WTC11 (cell line): ENCODE measurements at regions not wholly inside any gene's neighbourhood (a gene's known extent, or its start where the extent isn't known, plus 50 kb on each side); places are given as distances from the start of the nearest gene placed in this dataset.

Source experiments
- ATAC-seq: fragments of 200-7000 bp; cut with Tn5 transposase; 2 replicates; pipeline ENCODE4 v1.10.0; 2021; ENCODE audit warnings: mild to moderate bottlenecking, moderate library complexity
- CTCF ChIA-PET: fragments of 300-600 bp; sonication (Branson Sonifier 250); formaldehyde crosslinking; loops from one replicate; lab custom pipeline; 2021; ENCODE audit warnings: antibody characterized with exemption; lab: Charles Lee
- POLR2A ChIA-PET: fragments of 350-600 bp; sonication (Branson Sonifier 250); formaldehyde crosslinking; loops from one replicate; lab custom pipeline; 2021; ENCODE audit warnings: antibody characterized with exemption; lab: Charles Lee
- DNase-seq: peaks from one replicate; pipeline ENCODE4 v3.0.0; 2021; ENCODE audit warnings: low spot score
- H3K27ac Mint-ChIP-seq: 2 replicates; pipeline ENCODE4 v1.8.0; 2021; ENCODE audit warnings: mixed read lengths
- H3K27me3 Mint-ChIP-seq: 2 replicates; pipeline ENCODE4 v1.8.0; 2021; ENCODE audit warnings: low read depth, mild to moderate bottlenecking, moderate library complexity, mixed read lengths
- H3K36me3 Mint-ChIP-seq: 2 replicates; pipeline ENCODE4 v1.8.0; 2021; ENCODE audit warnings: mixed read lengths
- H3K4me1 Mint-ChIP-seq: 2 replicates; pipeline ENCODE4 v1.8.0; 2022; ENCODE audit warnings: mixed read lengths
- H3K4me3 Mint-ChIP-seq: 2 replicates; pipeline ENCODE4 v1.8.0; 2021; ENCODE audit warnings: mild to moderate bottlenecking, moderate library complexity, mixed read lengths
- H3K9me3 Mint-ChIP-seq: 2 replicates; pipeline ENCODE4 v1.8.0; 2021; ENCODE audit warnings: mixed read lengths
- AR ChIP-seq: fragments of 250-450 bp; sonication (Bioruptor Pico); IDR thresholded peaks from 2 replicates; pipeline ENCODE4 v1.9.0; 2021; ENCODE audit warnings: mild to moderate bottlenecking
- ATF6 ChIP-seq: sonication (generic); formaldehyde crosslinking; IDR thresholded peaks from 2 replicates; pipeline ENCODE4 v1.8.1; 2023; ENCODE audit warnings: mild to moderate bottlenecking, missing genetic modification reagents
- CDX4 ChIP-seq: fragments of 250-450 bp; sonication (Bioruptor Pico); IDR thresholded peaks from 2 replicates; pipeline ENCODE4 v1.9.0; 2021; ENCODE audit warnings: moderate library complexity, mild to moderate bottlenecking, inconsistent platforms, borderline replicate concordance
- ELF4 ChIP-seq: sonication (generic); formaldehyde crosslinking; IDR thresholded peaks from 2 replicates; pipeline ENCODE4 v1.8.1; 2022; ENCODE audit warnings: low read depth, mild to moderate bottlenecking, moderate library complexity, missing genetic modification reagents
- ERG ChIP-seq: fragments of 250-450 bp; sonication (Bioruptor Pico); IDR thresholded peaks from 2 replicates; pipeline ENCODE4 v1.8.0; 2021; ENCODE audit warnings: mild to moderate bottlenecking
- ESRRA ChIP-seq: sonication (generic); formaldehyde crosslinking; IDR thresholded peaks from 2 replicates; pipeline ENCODE4 v1.8.1; 2022; ENCODE audit warnings: mild to moderate bottlenecking, missing genetic modification reagents, borderline replicate concordance
- GRHL2 ChIP-seq: fragments of 250-450 bp; sonication (Bioruptor Pico); IDR thresholded peaks from 2 replicates; pipeline ENCODE4 v1.8.0; 2022; ENCODE audit warnings: mild to moderate bottlenecking, moderate library complexity; ENCODE audit not compliant: insufficient replicate concordance, severe bottlenecking
- HMGXB4 ChIP-seq: sonication (generic); formaldehyde crosslinking; IDR thresholded peaks from 2 replicates; pipeline ENCODE4 v1.8.1; 2023; ENCODE audit warnings: mild to moderate bottlenecking, moderate library complexity, missing genetic modification reagents
- MLX ChIP-seq: sonication (generic); formaldehyde crosslinking; IDR thresholded peaks from 2 replicates; pipeline ENCODE4 v1.8.1; 2023; ENCODE audit warnings: mild to moderate bottlenecking, missing genetic modification reagents, moderate library complexity
- NR1H2 ChIP-seq: sonication (generic); formaldehyde crosslinking; IDR thresholded peaks from 2 replicates; pipeline ENCODE4 v1.9.0; 2021; ENCODE audit warnings: mild to moderate bottlenecking, moderate library complexity, missing genetic modification reagents
- PRRX2 ChIP-seq: fragments of 250-450 bp; sonication (Bioruptor Pico); IDR thresholded peaks from 2 replicates; pipeline ENCODE4 v1.8.0; 2021; ENCODE audit warnings: mild to moderate bottlenecking
- RELA ChIP-seq: sonication (generic); formaldehyde crosslinking; IDR thresholded peaks from 2 replicates; pipeline ENCODE4 v1.8.1; 2022; ENCODE audit warnings: missing genetic modification reagents, mild to moderate bottlenecking, borderline replicate concordance
- SP1 ChIP-seq: sonication (generic); formaldehyde crosslinking; conservative IDR thresholded peaks from 2 replicates; pipeline ENCODE4 v1.8.1; 2022; ENCODE audit warnings: missing genetic modification reagents
- TCF7 ChIP-seq: sonication (generic); formaldehyde crosslinking; IDR thresholded peaks from 2 replicates; pipeline ENCODE4 v1.8.0; 2022; ENCODE audit warnings: mild to moderate bottlenecking, low read depth, missing genetic modification reagents, moderate library complexity
- TEAD1 ChIP-seq: sonication (generic); formaldehyde crosslinking; IDR thresholded peaks from 2 replicates; pipeline ENCODE4 v1.8.0; 2022; ENCODE audit warnings: mild to moderate bottlenecking, missing genetic modification reagents
- USF1 ChIP-seq: sonication (generic); formaldehyde crosslinking; IDR thresholded peaks from 2 replicates; pipeline ENCODE4 v1.8.0; 2022; ENCODE audit warnings: mild to moderate bottlenecking, missing genetic modification reagents
- USF2 ChIP-seq: sonication (generic); formaldehyde crosslinking; IDR thresholded peaks from 2 replicates; pipeline ENCODE4 v1.8.1; 2023; ENCODE audit warnings: mild to moderate bottlenecking, missing genetic modification reagents, moderate library complexity
- ZBTB43 ChIP-seq: sonication (generic); formaldehyde crosslinking; IDR thresholded peaks from 2 replicates; pipeline ENCODE4 v1.8.1; 2023; ENCODE audit warnings: mild to moderate bottlenecking, missing genetic modification reagents
- ZNF263 ChIP-seq: sonication (generic); formaldehyde crosslinking; IDR thresholded peaks from 2 replicates; pipeline ENCODE4 v1.8.1; 2022; ENCODE audit warnings: low read depth, mild to moderate bottlenecking, moderate library complexity, missing genetic modification reagents
- ZNF317 ChIP-seq: sonication (generic); formaldehyde crosslinking; IDR thresholded peaks from 2 replicates; pipeline ENCODE4 v1.8.1; 2023; ENCODE audit warnings: low read depth, mild to moderate bottlenecking, moderate library complexity, missing genetic modification reagents, borderline replicate concordance
- ZNF416 ChIP-seq: fragments of 250-450 bp; sonication (Bioruptor Pico); IDR thresholded peaks from 2 replicates; pipeline ENCODE4 v1.9.0; 2021; ENCODE audit warnings: mild to moderate bottlenecking, inconsistent platforms

- TF ChIP-seq ATF6 (CRISPR knock-in tag), result no peak
- TF ChIP-seq RELA (CRISPR knock-in tag), result no peak
- no peak for TF ChIP-seq ESRRA (CRISPR knock-in tag)
- TF ChIP-seq CDX4 (CRISPR knock-in tag), result no peak
- no peak for TF ChIP-seq HMGXB4 (CRISPR knock-in tag)
Measured at GRCh38 chr1:95449516-95449915, 215.5 kb downstream of the RWDD3 start (continued).

- Mint-ChIP-seq H3K4me1 (peaks cover 7% of the 10 kb centered on the region), H3K27ac (no peak overlapping the region), H3K36me3 (peaks cover 18% of the 10 kb centered on the region), H3K27me3 (no peaks in the 10 kb centered on the region; the same call in 1 of the 2 replicates), H3K4me3 (no peak overlapping the region), H3K9me3 (peaks cover 32% of the 10 kb centered on the region)
- CTCF ChIA-PET, result interaction anchor here (0.6 kb wide), 2 partner anchors 19 to 164 kb away, joined by 3 read pairs; no protein-coding TSS in a partner anchor
- POLR2A ChIA-PET, result no interaction called here
- DNase-seq (no peak), ATAC-seq (peak; percentile 94)
- TF ChIP-seq USF1 (peak; percentile 68; the same call in 1 of the 2 replicates), USF2 (CRISPR knock-in tag) (peak; percentile 75), TCF7 (no peak)
Measured at GRCh38 chr1:95451054-95451453, 217.0 kb downstream of the RWDD3 start.

GRCh38 chr1:95451904-95452303 is 217.9 kb downstream of the RWDD3 start:
- Mint-ChIP-seq H3K4me3 (no peak overlapping the region), H3K27ac (no peak overlapping the region), H3K4me1 (peaks cover 7% of the 10 kb centered on the region), H3K9me3 (peaks cover 41% of the 10 kb centered on the region), H3K36me3 (peaks cover 23% of the 10 kb centered on the region), H3K27me3 (no peaks in the 10 kb centered on the region; the same call in 1 of the 2 replicates)
- ChIA-PET CTCF (no interaction called here), POLR2A (no interaction called here)
- DNase-seq (no peak), ATAC-seq (no peak)
- no peak for TF ChIP-seq RELA (CRISPR knock-in tag)
- TF ChIP-seq SP1 (CRISPR knock-in tag), result no peak
- no peak for TF ChIP-seq ELF4 (CRISPR knock-in tag)
- no peak for TF ChIP-seq NR1H2 (CRISPR knock-in tag)
- no peak for TF ChIP-seq TEAD1 (CRISPR knock-in tag)
- TF ChIP-seq ZNF263 (CRISPR knock-in tag), result no peak
- TF ChIP-seq ERG, result no peak
- no peak for TF ChIP-seq ZNF416
- no peak for TF ChIP-seq AR (CRISPR knock-in tag)
- no peak for TF ChIP-seq ZNF317 (CRISPR knock-in tag)
- TF ChIP-seq GRHL2 (CRISPR knock-in tag), result no peak
- no peak for TF ChIP-seq ZBTB43
- TF ChIP-seq PRRX2 (CRISPR knock-in tag), result no peak
- TF ChIP-seq MLX (CRISPR knock-in tag), result no peak
